Right lung (tissue), 2 donors: ENCODE measurements at regions not wholly inside any gene's neighbourhood (a gene's known extent, or its start where the extent isn't known, plus 50 kb on each side); places are given as distances from the start of the nearest gene placed in this dataset.
"Not testable (repeated sequence)": the region's sequence is repeated elsewhere in the genome, so short reads cannot be mapped to it uniquely, and the experiment has no call there.

Source experiments
- DNase-seq, 2 donors: peaks; one replicate each; pipeline ENCODE4 v3.0.0-alpha.2; 2013

- DNase-seq, result no peak
Observed at GRCh38 chr1:199918196-199918769, 109.2 kb upstream of the NR5A2 start.

DNA sequence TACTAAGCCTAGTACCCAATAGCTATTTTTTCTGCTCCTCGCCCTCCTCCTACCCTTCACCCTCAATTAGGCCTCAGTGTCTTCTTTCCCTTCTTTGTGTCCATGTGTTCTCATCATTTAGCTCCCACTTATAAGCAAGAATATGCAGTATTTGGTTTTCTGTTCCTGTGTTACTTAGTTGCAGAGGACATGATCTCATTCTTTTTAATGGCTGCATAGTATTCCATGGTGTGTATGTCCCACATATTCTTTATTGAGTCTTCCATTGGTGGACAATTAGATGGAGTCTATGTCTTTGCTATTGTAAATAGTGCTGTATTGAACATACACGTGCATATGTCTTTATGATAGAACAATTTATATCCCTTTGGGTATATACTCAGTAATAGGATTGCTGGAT, 106.9 kb upstream of the NR5A2 start:
- no peak for DNase-seq

DNA sequence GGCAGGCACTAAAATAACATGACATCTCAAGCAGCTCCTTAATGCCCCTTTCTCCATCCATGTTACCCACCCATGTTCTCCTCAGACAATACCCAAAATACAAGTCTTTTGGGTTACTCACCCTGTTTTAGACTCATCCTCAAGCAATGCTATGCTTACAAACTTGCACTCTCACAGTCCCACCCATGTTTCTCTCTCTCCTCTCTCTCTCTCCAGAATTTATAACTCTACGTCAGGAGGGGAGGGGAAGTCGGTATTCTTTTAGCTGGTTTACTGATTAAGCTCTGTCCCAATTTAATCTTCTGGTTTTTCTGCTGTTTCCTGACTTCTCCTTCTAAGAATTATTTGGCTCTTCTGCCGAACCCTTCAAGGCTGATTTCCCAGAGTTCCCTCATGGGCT, 98.0 kb upstream of the NR5A2 start:
- DNase-seq, result no peak

DNA sequence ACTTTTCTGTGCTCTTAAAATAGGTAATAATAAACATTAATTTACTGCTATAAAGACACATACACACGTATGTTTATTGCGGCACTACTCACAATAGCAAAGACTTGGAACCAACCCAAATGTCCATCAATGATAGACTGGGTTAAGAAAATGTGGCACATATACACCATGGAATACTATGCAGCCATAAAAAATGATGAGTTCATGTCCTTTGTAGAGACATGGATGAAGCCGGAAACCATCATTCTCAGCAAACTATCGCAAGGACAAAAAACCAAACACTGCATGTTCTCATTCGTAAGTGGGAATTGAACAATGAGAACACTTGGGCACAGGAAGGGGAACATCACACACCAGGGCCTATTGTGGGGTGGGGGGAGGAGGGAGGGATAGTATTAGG, 97.4 kb upstream of the NR5A2 start:
- not testable (repeated sequence) for DNase-seq

GRCh38 chr1:199931666-199932377, 95.7 kb upstream of the NR5A2 start:
- DNase-seq, result no peak

- DNase-seq, result no peak
Observed at GRCh38 chr1:199932462-199932861, 95.0 kb upstream of the NR5A2 start.

GRCh38 chr1:199936441-199936840, 91.1 kb upstream of the NR5A2 start:
- no peak for DNase-seq

GRCh38 chr1:199937161-199937560, 90.3 kb upstream of the NR5A2 start:
- DNase-seq, result no peak

- DNase-seq, result no peak
Observed at GRCh38 chr1:199937661-199938060, 89.8 kb upstream of the NR5A2 start.

DNA sequence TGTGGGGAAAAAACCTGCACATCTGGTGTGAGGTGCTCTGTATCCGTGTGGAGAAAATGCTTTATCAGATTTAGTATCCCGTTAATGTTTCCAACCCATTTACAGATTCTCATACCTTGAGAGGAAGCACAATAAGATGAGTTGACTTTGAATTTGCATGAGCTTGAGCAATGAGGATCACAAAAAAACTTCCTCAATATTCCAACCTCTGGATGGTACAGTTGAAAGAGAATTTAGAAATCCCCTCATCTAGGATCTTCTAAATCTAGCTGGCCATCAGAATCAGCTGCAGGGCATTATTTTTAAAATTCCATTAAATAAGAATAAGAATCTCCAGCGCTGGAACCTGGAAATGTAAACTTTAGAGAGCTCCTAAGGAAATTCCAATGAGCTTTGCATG, 82.5 kb upstream of the NR5A2 start:
- DNase-seq, result no peak

DNA sequence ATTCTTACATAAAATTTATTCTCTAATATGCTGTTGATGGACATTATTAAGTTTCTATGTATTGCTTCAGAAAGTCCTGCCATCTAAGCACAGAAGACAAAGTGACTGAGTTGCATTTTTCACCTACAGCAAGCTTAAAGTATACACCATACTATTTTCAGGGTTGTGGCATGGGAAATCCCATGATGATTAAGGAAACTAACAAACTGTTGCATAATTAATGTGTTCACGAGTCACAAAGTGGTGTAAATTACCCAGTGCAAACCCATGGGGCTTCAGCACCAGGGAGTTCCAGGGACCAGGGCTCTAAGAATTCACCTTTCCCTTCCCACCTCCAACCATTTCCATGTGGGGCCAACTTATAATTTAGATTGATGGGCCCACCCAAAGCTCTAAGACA, 81.9 kb upstream of the NR5A2 start:
- DNase-seq, result no peak

GRCh38 chr1:199946305-199947155, 81.0 kb upstream of the NR5A2 start:
- no peak for DNase-seq

- DNase-seq, result no peak
Observed at GRCh38 chr1:199948587-199949280, 78.8 kb upstream of the NR5A2 start.

- DNase-seq, result not testable (repeated sequence)
Observed at GRCh38 chr1:199951005-199951404, 76.5 kb upstream of the NR5A2 start.

GRCh38 chr1:199953651-199954050, 73.9 kb upstream of the NR5A2 start:
- no peak for DNase-seq

DNA sequence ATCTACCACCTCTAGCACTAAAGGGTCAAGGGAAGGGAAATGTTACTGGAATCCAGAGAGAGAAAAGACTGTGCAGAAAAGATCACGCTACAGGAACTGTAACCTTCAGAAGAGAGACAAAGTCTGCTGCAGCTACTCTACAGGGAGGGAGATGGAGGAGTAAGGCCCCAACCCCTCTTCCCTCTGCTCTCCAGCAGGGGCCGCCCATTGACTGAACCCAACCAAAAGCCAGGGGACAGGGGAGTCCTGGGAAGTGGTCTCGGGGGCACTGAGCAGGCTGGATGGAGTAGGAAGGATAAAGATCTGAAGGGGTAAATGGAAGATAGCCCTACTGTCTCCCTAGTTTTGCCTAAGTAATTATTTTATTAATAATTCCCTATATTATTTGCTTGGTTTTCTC, 72.8 kb upstream of the NR5A2 start:
- DNase-seq, result no peak

GRCh38 chr1:199955235-199955634, 72.3 kb upstream of the NR5A2 start:
- no peak for DNase-seq

GRCh38 chr1:199956005-199956404, 71.5 kb upstream of the NR5A2 start:
- DNase-seq, result no peak

- no peak for DNase-seq
Observed at GRCh38 chr1:199959033-199959774, 68.3 kb upstream of the NR5A2 start.

- DNase-seq, result no peak
Observed at GRCh38 chr1:199959775-199960110, 67.8 kb upstream of the NR5A2 start.

GRCh38 chr1:199970125-199970524, 57.4 kb upstream of the NR5A2 start:
- no peak for DNase-seq
